ENCODE measurements at regions not wholly inside any gene's neighbourhood (a gene's known extent, or its start where the extent isn't known, plus 50 kb on each side); places are given as distances from the start of the nearest gene placed in this dataset.

GRCh38 chr4:72743078-72743477 is 174.1 kb upstream of the ADAMTS3 start:
- Histone ChIP-seq H3K79me2 (ENCODE audit: control insufficient read depth, insufficient read depth, low read length) (no peaks in the 10 kb centered on the region), H3K27me3 (ENCODE audit: control insufficient read depth, insufficient read depth, low read length) (no peaks in the 10 kb centered on the region), H3K4me3 (replicated peaks in 1 of 4; ENCODE audit: control extremely low read depth in 1 of 4, insufficient read depth in 1 of 4, low read depth in 3 of 4, low read length in 4 of 4) (no peak overlapping the region)

GRCh38 chr4:72715299-72715698 is 146.3 kb upstream of the ADAMTS3 start:
- Histone ChIP-seq H3K36me3 (ENCODE audit: control insufficient read depth, insufficient read depth, low read length) (no peaks in the 10 kb centered on the region), H4K20me1 (ENCODE audit: control insufficient read depth, extremely low read depth, insufficient read depth, low read length) (no peaks in the 10 kb centered on the region), H3K4me3 (replicated peaks in 1 of 4; ENCODE audit: control extremely low read depth in 1 of 4, insufficient read depth in 1 of 4, low read depth in 3 of 4, low read length in 4 of 4) (no peak overlapping the region), H2AFZ (ENCODE audit: low read length) (no peak overlapping the region), H3K79me2 (ENCODE audit: control insufficient read depth, insufficient read depth, low read length) (no peaks in the 10 kb centered on the region), H3K4me1 (ENCODE audit: control insufficient read depth, extremely low read depth, insufficient read depth, low read length) (no peaks in the 10 kb centered on the region), H3K4me2 (ENCODE audit: extremely low read depth, insufficient read depth, low read length) (no peak overlapping the region), H3K27ac (ENCODE audit: insufficient read depth, low read length) (no peak overlapping the region), H3K9me3 (ENCODE audit: control insufficient read depth, insufficient read depth, low read depth, low read length) (no peaks in the 10 kb centered on the region), H3K9ac (ENCODE audit: insufficient read depth, low read length) (no peak overlapping the region), H3K27me3 (ENCODE audit: control insufficient read depth, insufficient read depth, low read length) (no peaks in the 10 kb centered on the region)
- TF ChIP-seq CTCF (conservative IDR thresholded peaks at IDR 0.05 in 1 of 2, IDR thresholded peaks at IDR 0.05 in 1 of 2; ENCODE audit: low read depth in 1 of 2, low read length in 2 of 2) (no peak), EZH2 (IDR thresholded peaks at IDR 0.05; ENCODE audit: low read length, missing control alignments) (no peak)
- DNase-seq (ENCODE audit: low read depth in 2 of 2) = no peak

More at GRCh38 chr4:72743078-72743477, 174.1 kb upstream of the ADAMTS3 start:
- TF ChIP-seq CTCF (conservative IDR thresholded peaks at IDR 0.05 in 1 of 2, IDR thresholded peaks at IDR 0.05 in 1 of 2; ENCODE audit: low read depth in 1 of 2, low read length in 2 of 2) (no peak), EZH2 (IDR thresholded peaks at IDR 0.05; ENCODE audit: low read length, missing control alignments) (no peak)
- H4K20me1 ChIP-seq (ENCODE audit: control insufficient read depth, extremely low read depth, insufficient read depth, low read length) = no peaks in the 10 kb centered on the region
- H2AFZ ChIP-seq (ENCODE audit: low read length) = no peak overlapping the region
- no peak for DNase-seq (ENCODE audit: low read depth in 2 of 2)
- H3K4me2 ChIP-seq (ENCODE audit: extremely low read depth, insufficient read depth, low read length) = no peak overlapping the region
- H3K36me3 ChIP-seq (ENCODE audit: control insufficient read depth, insufficient read depth, low read length) = no peaks in the 10 kb centered on the region
- H3K9ac ChIP-seq (ENCODE audit: insufficient read depth, low read length) = no peak overlapping the region
- no peaks in the 10 kb centered on the region for H3K4me1 ChIP-seq (ENCODE audit: control insufficient read depth, extremely low read depth, insufficient read depth, low read length)
- no peak overlapping the region for H3K27ac ChIP-seq (ENCODE audit: insufficient read depth, low read length)
- H3K9me3 ChIP-seq (ENCODE audit: control insufficient read depth, insufficient read depth, low read depth, low read length) = no peaks in the 10 kb centered on the region

- no peaks in the 10 kb centered on the region for H4K20me1 ChIP-seq (ENCODE audit: control insufficient read depth, extremely low read depth, insufficient read depth, low read length)
- no peak overlapping the region for H3K4me3 ChIP-seq (replicated peaks in 1 of 4; ENCODE audit: control extremely low read depth in 1 of 4, insufficient read depth in 1 of 4, low read depth in 3 of 4, low read length in 4 of 4)
- no peak overlapping the region for H2AFZ ChIP-seq (ENCODE audit: low read length)
- TF ChIP-seq CTCF (conservative IDR thresholded peaks at IDR 0.05 in 1 of 2, IDR thresholded peaks at IDR 0.05 in 1 of 2; ENCODE audit: low read depth in 1 of 2, low read length in 2 of 2) = no peak
- no peak for TF ChIP-seq EZH2 (IDR thresholded peaks at IDR 0.05; ENCODE audit: low read length, missing control alignments)
- no peaks in the 10 kb centered on the region for H3K4me1 ChIP-seq (ENCODE audit: control insufficient read depth, extremely low read depth, insufficient read depth, low read length)
- no peak overlapping the region for H3K27ac ChIP-seq (ENCODE audit: insufficient read depth, low read length)
- no peaks in the 10 kb centered on the region for H3K79me2 ChIP-seq (ENCODE audit: control insufficient read depth, insufficient read depth, low read length)
- no peak overlapping the region for H3K9ac ChIP-seq (ENCODE audit: insufficient read depth, low read length)
- H3K27me3 ChIP-seq (ENCODE audit: control insufficient read depth, insufficient read depth, low read length) = no peaks in the 10 kb centered on the region
- no peaks in the 10 kb centered on the region for H3K9me3 ChIP-seq (ENCODE audit: control insufficient read depth, insufficient read depth, low read depth, low read length)
- DNase-seq (ENCODE audit: low read depth in 2 of 2) = no peak
- H3K4me2 ChIP-seq (ENCODE audit: extremely low read depth, insufficient read depth, low read length) = no peak overlapping the region
- H3K36me3 ChIP-seq (ENCODE audit: control insufficient read depth, insufficient read depth, low read length) = no peaks in the 10 kb centered on the region
Observed at GRCh38 chr4:72714482-72715279, 145.7 kb upstream of the ADAMTS3 start.
